NCI-H1930 (cell line): ENCODE measurements at regions not wholly inside any gene's neighbourhood (a gene's known extent, or its start where the extent isn't known, plus 50 kb on each side); places are given as distances from the start of the nearest gene placed in this dataset.
"Not testable (repeated sequence)": the region's sequence is repeated elsewhere in the genome, so short reads cannot be mapped to it uniquely, and the experiment has no call there.

ENCODE experiments used
- DNase-seq, 2 experiments: peaks; one replicate each; lab custom pipeline; 2025; lab: John Stamatoyannopoulos, UW

DNA sequence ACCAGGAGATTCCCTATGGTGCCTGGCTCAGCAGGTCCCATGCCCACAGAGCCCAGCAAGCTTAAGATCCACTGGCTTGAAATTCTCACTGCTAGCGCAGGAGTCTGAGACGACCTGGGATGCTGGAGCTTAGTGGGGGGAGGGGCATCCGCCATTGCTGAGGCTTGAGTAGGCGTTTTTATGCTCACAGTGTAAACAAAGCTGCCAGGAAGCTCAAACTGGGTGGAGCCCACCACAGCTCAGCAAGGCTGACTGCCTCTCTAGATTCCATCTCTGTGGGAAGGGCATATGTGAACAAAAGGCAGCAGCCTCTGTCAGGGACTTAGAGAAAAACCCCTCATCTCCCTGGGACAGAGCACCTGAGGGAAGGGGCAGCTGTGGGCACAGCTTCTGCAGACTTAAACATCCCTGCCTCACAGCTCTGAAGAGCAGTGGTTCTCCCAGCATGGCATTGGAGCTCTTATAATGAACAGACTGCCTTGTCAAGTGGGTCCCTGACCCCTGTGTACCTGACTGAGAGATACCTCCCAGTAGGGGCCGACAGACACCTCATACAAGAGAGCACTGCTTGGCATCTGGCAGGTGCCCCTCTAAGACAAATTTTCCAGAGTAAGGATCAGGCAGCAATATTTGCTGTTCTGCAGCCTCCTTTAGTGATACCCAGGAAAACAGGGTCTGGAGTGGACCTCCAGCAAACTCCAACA lies 231.5 kb upstream of the SETMAR start:
- no peak for DNase-seq

DNA sequence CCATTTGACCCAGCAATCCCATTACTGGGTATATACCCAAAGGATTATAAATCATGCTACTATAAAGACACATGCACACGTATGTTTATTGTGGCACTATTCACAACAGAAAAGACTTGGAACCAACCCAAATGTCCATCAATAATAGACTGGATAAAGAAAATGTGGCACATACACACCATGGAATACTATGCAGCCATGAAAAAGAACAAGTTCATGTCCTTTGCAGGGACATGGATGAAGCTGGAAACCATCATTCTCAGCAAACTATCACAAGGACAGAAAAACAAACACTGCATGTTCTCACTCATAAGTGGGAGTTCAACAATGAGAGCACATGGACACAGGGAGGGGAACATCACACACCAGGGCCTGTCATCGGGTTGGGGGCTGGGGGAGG lies 225.9 kb upstream of the SETMAR start:
- DNase-seq = not testable (repeated sequence)

DNA sequence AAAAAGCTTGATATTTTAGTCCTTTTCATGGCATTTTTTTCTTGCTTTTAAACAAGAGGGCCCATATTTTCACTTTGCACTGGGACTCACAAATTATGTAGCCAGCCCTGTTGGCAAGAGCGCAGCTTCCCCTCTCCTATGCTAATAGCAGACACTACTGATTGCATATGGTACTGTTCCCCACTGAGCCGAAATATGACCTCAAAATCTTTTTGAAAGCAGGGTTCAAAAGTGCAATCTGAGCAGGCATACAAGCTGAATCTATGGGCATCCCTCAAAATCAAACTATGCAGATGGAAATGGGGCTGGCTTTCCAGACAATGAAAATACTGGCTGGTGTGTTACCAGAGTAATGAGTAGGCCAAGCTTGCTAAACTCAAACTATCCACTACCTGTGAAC lies 225.2 kb upstream of the SETMAR start:
- no peak for DNase-seq

DNA sequence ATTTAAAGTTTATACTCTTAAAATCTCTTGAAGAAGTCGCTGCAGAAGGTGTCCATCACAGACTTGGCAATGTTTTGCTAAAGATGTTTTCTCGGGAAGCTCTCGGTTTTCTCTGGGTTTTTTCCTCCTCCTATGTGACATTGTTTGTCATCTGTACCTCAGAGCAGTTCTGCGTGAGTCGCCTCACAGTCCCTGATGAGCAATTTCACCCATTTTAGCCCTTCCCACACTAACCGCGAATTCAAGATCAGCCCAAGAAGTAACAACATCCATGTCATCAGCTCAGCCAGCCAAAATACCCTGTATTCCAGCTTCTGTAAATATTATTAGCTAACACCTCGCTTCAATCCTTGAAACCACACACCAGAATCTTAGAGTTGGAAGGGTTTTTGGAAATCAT lies 224.3 kb upstream of the SETMAR start:
- no peak for DNase-seq

DNA sequence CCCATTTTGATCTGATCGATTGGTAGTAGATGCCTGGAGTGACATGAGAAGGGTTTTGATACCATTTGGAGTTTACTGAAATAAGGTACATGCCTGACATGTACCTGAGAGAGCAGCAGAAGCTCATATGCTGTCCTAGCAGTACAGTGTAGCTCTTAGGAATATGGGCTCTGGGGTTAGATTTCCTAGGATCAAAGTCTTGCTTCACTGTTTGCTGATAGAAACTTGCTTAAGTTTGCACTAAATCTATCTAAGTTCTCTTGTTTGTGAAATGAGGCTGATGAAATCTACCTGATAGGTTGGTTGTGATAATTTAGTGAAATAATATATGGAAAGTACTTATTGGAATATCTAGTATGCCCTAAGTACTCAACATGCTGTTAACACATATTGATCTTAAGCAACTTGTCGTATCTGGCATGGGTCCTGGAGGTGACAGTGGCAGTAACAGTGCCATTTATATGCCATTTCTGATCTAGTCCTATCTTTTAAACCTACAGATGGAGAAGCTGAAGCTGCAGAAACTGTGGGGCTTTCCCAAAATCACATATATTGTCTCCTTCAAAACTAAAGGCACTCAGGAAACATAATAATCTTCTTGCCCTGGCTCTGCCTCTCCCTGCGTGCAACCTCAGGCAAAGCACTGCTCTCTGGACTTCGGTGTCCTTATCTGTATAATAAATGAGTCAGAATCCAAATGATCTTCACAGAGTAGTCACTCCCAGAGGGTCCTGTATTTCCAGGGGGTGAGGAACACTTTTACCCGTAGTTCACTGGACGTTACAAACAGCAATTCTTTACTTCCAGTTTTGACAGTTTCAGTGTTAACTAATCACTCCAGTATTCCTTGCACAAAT lies 223.6 kb upstream of the SETMAR start:
- DNase-seq = no peak

DNA sequence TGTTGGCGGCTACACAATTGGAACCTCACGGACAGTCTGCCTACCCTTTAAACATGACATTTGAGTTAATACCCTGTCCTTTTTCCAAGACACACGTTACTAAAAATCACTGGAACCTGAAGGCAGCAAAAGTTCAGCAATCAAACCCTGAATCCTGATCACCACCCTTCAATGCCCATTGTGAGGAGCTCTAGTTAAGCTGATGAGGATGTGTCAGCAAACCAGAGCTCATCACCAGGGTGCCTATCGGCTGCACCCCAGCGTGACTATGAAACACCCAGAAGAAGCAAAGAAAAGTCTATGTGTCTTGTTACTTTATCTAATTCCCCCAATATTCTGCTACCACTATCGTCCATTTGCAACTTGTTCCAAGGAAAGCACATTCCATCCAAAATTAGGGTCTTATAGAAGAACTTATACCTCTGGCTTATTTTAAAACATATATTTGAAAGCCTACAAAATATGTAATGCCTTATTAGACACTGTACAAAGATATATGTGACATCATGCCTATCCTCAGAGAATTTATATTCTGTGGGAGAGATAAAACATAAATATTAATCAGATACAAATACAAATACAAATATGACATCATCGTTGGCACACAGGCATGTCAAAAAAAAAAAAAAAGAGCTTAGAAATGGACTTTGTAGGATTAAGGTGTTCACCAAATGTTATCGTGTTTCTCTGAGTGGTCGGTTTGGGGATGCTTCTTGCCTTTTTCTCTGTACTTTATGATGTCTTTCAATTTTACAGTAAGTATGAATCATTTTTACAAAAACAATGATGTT lies 219.7 kb upstream of the SETMAR start:
- no peak for DNase-seq

DNA sequence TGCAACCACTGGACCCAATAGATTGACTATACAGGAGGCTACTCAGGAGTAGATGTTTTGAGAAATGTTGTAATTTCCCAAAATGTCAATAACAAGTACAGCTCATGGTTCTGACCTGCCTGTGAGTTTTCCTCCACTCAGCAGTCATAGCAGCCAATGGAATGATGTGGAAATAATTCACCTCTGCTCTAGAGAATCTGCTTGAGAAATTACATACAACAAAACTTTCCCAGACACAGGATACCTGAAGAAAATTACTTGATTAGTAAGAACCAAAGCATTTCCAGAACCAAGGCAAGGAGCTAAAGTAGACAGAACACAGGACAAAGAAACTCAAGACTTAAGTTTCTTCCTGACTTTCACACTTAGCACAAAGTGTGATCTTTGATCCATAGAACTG lies 218.9 kb upstream of the SETMAR start:
- DNase-seq = no peak

DNA sequence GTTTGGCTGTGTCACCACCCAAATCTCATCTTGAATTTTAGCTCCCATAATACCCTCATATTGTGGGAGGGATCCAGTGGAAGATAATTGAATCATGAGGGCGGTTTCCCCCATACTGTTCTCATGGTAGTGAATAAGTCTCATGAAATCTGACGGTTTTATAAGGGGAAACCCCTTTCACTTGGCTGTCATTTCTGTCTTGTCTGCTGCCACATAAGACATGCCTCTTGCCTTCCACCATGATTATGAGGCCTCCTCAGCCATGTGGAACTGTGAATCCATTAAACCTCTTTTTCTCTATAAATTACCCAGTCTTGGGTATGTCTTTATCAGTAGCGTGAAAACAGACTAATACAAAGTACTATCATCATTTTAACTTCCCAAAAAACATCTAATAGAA lies 216.5 kb upstream of the SETMAR start:
- DNase-seq = not testable (repeated sequence)

DNA sequence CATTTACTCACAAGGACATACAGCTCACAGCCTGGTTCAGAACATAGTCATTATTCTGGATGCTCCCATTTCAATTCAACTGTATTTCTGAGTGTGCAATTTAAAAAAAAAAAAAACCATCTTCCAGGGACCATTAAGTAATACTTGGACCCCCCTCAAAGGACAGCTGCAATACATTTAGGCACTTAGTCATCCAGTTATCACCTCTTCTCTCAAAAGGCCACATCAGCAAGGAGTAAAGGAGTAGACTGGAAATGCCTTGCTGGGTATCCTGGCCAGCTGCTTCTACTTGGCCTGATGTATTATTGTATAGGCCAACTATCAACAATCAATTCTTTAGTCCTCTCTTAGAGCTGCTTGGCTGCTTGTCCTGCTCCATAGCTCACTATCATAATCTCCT lies 211.4 kb upstream of the SETMAR start:
- DNase-seq = no peak

DNA sequence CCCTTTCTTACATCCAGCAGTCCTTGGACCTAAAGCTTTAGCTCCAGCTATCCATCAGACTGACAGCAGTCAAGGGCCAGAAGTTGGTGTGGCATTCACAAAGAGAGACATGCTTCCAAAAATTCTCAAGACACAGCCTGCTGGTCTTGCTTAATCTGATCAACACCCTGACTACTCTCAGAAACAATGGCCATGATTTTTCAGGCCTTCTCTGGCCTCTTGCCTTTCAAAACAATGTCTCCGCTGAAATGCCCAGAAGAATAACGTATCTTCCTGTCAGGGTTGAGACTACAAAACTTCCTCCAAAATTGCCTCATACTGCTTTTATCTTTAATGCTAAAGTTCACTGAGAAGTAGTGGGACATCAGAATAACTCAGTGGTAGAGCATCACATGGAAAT lies 205.4 kb upstream of the SETMAR start:
- DNase-seq = no peak

DNA sequence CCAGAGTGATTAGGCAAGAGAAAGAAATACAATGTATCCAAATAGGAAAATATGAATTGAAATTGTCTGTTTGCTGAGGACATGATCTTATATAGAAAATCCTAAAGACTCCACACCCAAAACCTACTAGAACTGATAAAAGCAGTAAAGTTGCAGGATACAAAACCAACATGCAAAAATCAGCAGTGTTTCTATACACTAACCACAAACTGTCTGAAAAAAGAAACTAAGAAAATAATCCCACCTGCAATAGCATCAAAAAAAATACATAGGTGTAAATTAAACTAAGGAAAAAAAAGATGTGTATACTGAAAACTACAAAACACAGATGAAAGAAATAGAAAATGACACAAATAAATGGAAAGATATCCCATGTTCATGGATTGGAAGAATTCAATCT lies 203.6 kb upstream of the SETMAR start:
- DNase-seq = no peak

DNA sequence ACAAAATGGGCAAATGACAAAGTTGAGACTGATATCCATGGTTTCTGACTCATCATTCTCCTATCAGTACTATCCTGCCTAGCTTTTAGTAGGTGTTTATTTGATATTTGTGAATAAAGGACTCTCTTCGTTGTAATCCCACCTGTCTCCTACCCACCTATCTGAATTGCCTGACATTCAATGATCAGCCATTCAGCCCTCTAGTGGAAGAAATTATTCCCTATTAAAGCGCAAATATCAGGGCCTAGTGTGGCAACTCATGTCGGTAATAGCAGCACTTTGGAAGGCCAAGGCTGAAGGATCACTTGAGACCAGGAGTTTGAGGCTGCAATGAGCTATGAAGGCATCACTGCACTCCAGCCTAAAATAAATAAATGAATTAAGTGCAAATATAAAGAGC lies 195.7 kb upstream of the SETMAR start:
- no peak for DNase-seq

DNA sequence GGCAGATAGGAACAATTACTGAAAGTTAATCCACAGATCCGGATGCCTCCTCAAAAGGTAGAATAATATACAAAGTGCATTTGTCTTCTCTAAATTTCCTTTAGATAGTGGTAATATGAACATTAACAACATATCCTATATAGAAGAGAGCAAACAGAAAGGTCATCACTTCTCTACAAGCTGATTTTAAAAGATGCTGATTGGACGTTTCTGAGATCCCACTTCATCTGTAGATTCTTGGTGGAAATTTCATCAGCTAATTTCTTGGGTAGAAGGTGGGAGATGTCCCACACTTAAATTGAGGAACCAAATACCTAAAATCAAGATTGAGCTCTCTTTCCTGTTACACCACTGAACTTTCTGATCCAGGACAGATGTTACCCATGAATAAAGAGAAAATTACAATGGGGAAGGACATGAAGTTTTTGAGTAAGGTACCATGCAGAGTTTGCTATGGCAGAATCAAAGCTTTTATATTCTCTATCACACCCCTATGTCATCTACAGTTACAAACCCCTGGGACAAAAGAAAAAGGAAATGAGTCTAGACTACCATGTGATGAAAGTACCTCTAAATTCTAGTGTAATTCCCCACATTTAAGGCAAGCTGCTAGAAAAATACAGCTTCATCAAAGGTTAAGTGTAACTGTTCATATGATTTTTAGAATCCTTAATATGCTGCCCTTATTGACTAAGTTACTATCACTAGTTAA lies 189.2 kb upstream of the SETMAR start:
- DNase-seq = no peak

DNA sequence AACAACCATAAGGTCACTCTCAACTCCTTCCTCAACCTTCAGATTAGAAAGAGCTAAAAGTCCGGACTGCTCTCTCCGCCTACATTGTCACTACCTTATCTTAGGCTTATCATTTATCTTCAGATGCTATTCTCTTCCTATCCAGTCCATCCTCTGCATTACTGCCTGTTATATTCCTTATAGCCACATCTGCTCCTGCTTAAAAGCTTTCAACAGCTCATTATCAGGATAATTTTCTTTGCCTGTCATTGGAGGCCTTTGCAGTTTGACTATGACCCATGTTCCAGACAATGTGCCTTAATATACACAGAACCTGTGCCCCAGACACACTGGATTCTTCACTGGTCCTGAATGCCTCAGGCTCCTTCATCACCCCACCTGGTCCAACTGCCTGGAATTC lies 184.1 kb upstream of the SETMAR start:
- no peak for DNase-seq

DNA sequence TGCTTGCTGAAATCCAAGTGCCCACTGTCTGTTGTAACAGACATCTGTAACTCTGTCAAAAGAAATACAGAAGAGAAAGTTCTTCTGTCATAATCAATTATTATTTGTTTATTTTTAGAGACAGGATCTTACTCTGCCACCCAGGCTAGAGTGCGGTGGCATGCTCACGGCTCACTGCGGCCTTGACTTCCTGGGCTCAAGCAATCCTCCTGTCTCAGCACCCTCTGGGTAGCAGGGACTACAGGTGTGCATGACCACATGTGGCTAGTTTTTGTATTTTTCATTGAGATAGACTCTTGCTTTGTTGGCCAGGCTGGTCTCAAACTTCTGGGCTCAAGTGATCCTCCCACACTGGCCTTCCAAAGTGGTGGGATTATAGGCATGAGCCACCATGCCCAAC lies 177.6 kb upstream of the SETMAR start:
- DNase-seq = no peak

DNA sequence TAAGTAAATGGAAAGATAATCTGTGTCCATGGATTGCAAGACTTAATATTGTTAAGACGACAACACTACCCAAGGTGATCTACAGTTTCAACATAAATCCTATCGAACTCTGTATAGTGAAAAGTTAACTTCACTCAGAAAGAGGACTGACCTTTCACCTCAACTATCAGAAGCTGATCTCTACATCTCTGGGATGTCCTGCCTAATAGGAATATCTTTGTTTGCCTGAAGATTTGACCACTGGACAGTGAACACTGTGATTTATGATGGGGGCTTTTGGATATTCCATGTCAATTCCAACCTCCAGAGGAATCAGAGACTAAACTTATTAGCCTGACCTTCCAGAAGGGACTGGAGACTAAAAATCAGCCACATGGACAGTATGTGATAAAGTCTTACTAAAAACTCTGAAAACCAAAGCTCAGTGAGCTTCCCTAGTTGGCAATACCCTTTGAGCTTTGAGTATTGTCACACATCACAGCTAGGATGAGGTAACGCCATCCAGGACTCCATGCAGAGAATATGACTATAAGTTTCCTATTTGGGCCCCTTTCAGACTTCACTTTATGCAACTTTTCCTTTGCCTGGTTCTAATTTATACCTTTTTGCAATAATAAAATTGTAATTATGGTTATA lies 164.9 kb upstream of the SETMAR start:
- no peak for DNase-seq

DNA sequence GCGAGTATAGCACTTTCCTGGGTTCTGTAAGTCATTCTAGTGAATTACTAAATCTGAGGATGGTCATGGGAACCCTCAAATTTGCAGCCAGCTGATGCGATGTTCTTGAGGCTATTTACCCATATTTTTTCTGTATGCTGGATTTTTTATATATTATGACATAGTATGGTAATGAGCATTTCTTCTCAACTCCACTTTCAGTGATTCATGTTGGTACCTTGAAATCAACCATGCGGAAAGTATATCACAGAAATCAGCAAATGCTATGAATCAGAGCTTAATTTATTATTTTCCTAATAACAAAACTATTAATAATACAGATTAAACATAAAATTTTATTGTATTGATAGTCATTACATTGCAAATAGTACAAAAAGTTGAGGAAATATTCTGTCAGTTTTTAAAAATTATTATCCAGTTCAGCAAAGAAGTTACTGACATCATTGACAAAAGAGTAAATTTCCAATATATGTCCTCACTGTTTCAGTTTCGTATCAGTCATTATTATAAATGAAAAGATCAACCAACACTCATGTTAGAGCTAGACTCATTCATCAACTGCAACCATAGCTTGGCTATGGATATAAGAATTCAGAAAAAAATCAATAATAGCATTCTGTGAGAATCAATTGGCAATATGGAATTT lies 164.3 kb upstream of the SETMAR start:
- no peak for DNase-seq

DNA sequence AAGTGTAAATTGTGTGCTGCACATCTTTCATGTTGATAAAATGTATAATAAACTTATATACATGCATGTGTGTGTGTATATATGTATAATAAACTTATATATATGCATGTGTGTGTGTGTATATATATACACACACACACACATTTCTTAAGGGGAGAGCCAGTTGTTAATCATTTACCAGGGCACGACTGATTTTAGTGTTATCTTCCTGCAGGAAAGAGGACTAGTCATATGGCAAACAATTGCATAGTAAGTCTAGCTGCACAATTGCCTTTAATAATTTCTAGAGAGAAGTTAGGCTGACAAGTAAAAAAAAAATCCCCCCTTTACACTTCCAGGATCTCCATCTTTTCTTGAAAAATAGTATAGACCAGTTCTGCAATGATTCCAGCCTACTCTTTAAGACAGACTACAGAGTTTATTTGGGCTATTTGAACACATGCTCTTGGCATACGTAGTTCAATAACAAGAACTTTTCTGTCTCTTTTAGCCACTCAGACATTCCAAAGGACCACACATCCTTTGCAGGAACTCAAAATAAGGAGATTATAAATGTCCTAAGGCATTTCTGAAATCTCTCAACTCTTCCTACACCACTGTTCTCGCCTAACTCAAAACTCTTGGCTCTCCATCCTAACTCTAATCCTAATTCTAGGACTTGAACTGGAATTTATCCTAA lies 163.6 kb upstream of the SETMAR start:
- DNase-seq = no peak

DNA sequence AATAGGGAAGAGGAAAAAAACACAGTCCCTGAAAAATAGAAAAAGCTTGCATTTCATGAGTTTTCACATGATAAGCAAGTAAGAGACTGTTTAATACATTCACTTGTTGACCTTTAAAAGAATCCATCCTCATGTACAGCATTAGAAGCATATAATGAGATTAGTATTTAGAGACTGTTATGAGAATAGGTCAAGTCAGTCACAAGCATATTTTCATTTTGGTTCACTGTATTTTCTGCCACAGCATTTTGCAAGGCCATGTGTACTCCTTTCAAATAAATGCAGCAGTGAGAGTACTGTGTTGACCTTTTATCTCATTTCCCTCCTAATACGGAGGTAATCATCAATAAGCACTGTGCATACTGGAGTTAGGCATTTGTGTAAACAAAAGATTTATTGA lies 162.2 kb upstream of the SETMAR start:
- no peak for DNase-seq

DNA sequence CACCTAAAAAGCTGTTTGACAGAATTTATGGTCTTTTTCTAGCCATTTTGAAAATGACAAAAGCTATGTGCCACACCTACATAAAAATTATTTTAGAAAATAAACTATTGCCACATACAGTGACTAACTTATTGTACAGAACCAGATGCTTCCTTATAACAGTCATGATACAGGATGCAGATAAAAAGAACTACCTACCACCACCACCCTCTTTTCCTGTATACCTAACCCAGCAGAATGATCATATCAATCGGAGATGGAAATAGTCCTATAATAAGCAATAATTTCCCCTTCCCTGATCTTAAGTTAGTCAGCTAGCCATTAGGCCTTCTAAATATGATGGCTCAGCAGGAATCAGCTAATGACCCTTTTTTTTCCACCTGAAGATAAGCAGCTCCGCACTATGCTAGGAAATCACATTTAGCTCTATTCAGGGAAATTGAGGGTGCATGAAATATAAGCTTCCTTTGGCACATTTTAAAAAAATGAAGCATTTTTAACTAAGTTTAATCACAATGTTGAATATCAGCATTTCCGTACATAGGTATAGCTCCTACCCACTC lies 155.5 kb upstream of the SETMAR start:
- no peak for DNase-seq
